ENCODE measurements at regions not wholly inside any gene's neighbourhood (a gene's known extent, or its start where the extent isn't known, plus 50 kb on each side); places are given as distances from the start of the nearest gene placed in this dataset.

- no peak overlapping the region for H3K4me2 ChIP-seq (ENCODE audit: low read length)
- no peak overlapping the region for H3K27ac ChIP-seq (ENCODE audit: low read depth, low read length, poor library complexity, severe bottlenecking)
- H3K27me3 ChIP-seq (ENCODE audit: insufficient read depth, low read length): no peaks in the 10 kb centered on the region
- no peaks in the 10 kb centered on the region for H3K79me2 ChIP-seq (ENCODE audit: insufficient read depth, low read length)
- no peaks in the 10 kb centered on the region for H3K9me2 ChIP-seq (ENCODE audit: low read depth, low read length)
- H3K9me3 ChIP-seq (ENCODE audit: low read length): peaks cover 10% of the 10 kb centered on the region
- no peak overlapping the region for H3K9ac ChIP-seq (ENCODE audit: low read length)
- no peak overlapping the region for H3K4me3 ChIP-seq (ENCODE audit: low read depth, low read length, poor library complexity, severe bottlenecking)
- H3F3A ChIP-seq (ENCODE audit: insufficient read depth, low read length): no peaks in the 10 kb centered on the region
- H2AFZ ChIP-seq (ENCODE audit: low read length): no peak overlapping the region
- TF ChIP-seq EZH2 (IDR thresholded peaks at IDR 0.05; ENCODE audit: borderline replicate concordance, low read length) (no peak), CTCF (IDR thresholded peaks at IDR 0.05; ENCODE audit: low read length) (no peak)
- no peaks in the 10 kb centered on the region for H3K36me3 ChIP-seq (ENCODE audit: insufficient read depth, low read length)
- H4K20me1 ChIP-seq (ENCODE audit: insufficient read depth, low read length): no peaks in the 10 kb centered on the region
- peaks cover 7% of the 10 kb centered on the region for H3K4me1 ChIP-seq (ENCODE audit: insufficient read depth, low read length, severe bottlenecking)
These were observed 83.8 kb upstream of the TLK1 start for GRCh38 chr2:171244466-171244969.

- Histone ChIP-seq H3K79me2 (ENCODE audit: insufficient read depth, low read length) (no peaks in the 10 kb centered on the region), H4K20me1 (ENCODE audit: insufficient read depth, low read length) (no peaks in the 10 kb centered on the region), H3K4me3 (ENCODE audit: low read depth, low read length, poor library complexity, severe bottlenecking) (no peak overlapping the region), H3K4me1 (ENCODE audit: insufficient read depth, low read length, severe bottlenecking) (no peaks in the 10 kb centered on the region), H3K27ac (ENCODE audit: low read depth, low read length, poor library complexity, severe bottlenecking) (no peak overlapping the region), H2AFZ (ENCODE audit: low read length) (no peak overlapping the region), H3K27me3 (ENCODE audit: insufficient read depth, low read length) (no peaks in the 10 kb centered on the region), H3F3A (ENCODE audit: insufficient read depth, low read length) (no peaks in the 10 kb centered on the region), H3K9me3 (ENCODE audit: low read length) (peaks cover 7% of the 10 kb centered on the region), H3K9ac (ENCODE audit: low read length) (no peak overlapping the region), H3K4me2 (ENCODE audit: low read length) (no peak overlapping the region), H3K36me3 (ENCODE audit: insufficient read depth, low read length) (no peaks in the 10 kb centered on the region), H3K9me2 (ENCODE audit: low read depth, low read length) (no peaks in the 10 kb centered on the region)
- TF ChIP-seq EZH2 (IDR thresholded peaks at IDR 0.05; ENCODE audit: borderline replicate concordance, low read length) (no peak), CTCF (IDR thresholded peaks at IDR 0.05; ENCODE audit: low read length) (no peak)
These were observed 81.1 kb upstream of the TLK1 start for GRCh38 chr2:171241771-171242170.

- H3K79me2 ChIP-seq (ENCODE audit: insufficient read depth, low read length): no peaks in the 10 kb centered on the region
- no peak for TF ChIP-seq EZH2 (IDR thresholded peaks at IDR 0.05; ENCODE audit: borderline replicate concordance, low read length)
- no peak for TF ChIP-seq CTCF (IDR thresholded peaks at IDR 0.05; ENCODE audit: low read length)
- H3K4me3 ChIP-seq (ENCODE audit: low read depth, low read length, poor library complexity, severe bottlenecking): no peak overlapping the region
- H3K4me1 ChIP-seq (ENCODE audit: insufficient read depth, low read length, severe bottlenecking): peaks cover 3% of the 10 kb centered on the region
- H3K9me3 ChIP-seq (ENCODE audit: low read length): no peaks in the 10 kb centered on the region
- no peaks in the 10 kb centered on the region for H3K36me3 ChIP-seq (ENCODE audit: insufficient read depth, low read length)
- no peak overlapping the region for H3K27ac ChIP-seq (ENCODE audit: low read depth, low read length, poor library complexity, severe bottlenecking)
- H3K9me2 ChIP-seq (ENCODE audit: low read depth, low read length): no peaks in the 10 kb centered on the region
- H3F3A ChIP-seq (ENCODE audit: insufficient read depth, low read length): no peaks in the 10 kb centered on the region
- no peak overlapping the region for H3K4me2 ChIP-seq (ENCODE audit: low read length)
- no peak overlapping the region for H2AFZ ChIP-seq (ENCODE audit: low read length)
- H3K9ac ChIP-seq (ENCODE audit: low read length): no peak overlapping the region
- H3K27me3 ChIP-seq (ENCODE audit: insufficient read depth, low read length): no peaks in the 10 kb centered on the region
- H4K20me1 ChIP-seq (ENCODE audit: insufficient read depth, low read length): no peaks in the 10 kb centered on the region
These were observed 78.3 kb upstream of the TLK1 start for GRCh38 chr2:171238946-171239345.
